ENCODE measurements at regions not wholly inside any gene's neighbourhood (a gene's known extent, or its start where the extent isn't known, plus 50 kb on each side); places are given as distances from the start of the nearest gene placed in this dataset.

- DNase-seq, result no peak
- Histone ChIP-seq H3K9me3 (ENCODE audit: control insufficient read depth, low read depth, low read length) (no peaks in the 10 kb centered on the region), H3K4me3 (ENCODE audit: low read length) (no peak overlapping the region), H3K36me3 (ENCODE audit: control insufficient read depth, insufficient read depth, low read length) (no peaks in the 10 kb centered on the region), H3K4me1 (ENCODE audit: control insufficient read depth, insufficient read depth, low read length) (no peaks in the 10 kb centered on the region), H3K27ac (ENCODE audit: low read length) (no peak overlapping the region), H3K27me3 (ENCODE audit: control insufficient read depth, insufficient read depth, low read length) (no peaks in the 10 kb centered on the region)
- no CpG with 5 or more reads among the region's 1 CpG for WGBS (ENCODE audit: insufficient coverage, low lambda C conversion rate)
Measured at GRCh38 chr6:95279616-95280015, 297.7 kb upstream of the MANEA start.

GRCh38 chr6:95280686-95281273 is 296.6 kb upstream of the MANEA start:
- Histone ChIP-seq H3K36me3 (ENCODE audit: control insufficient read depth, insufficient read depth, low read length) (no peaks in the 10 kb centered on the region), H3K4me1 (ENCODE audit: control insufficient read depth, insufficient read depth, low read length) (no peaks in the 10 kb centered on the region), H3K4me3 (ENCODE audit: low read length) (no peak overlapping the region), H3K27me3 (ENCODE audit: control insufficient read depth, insufficient read depth, low read length) (no peaks in the 10 kb centered on the region), H3K27ac (ENCODE audit: low read length) (no peak overlapping the region), H3K9me3 (ENCODE audit: control insufficient read depth, low read depth, low read length) (no peaks in the 10 kb centered on the region)
- WGBS (ENCODE audit: insufficient coverage, low lambda C conversion rate), result 44% methylated on average over 2 of the region's 4 CpGs
- peak in 1 of 2 donors; percentile 2 for DNase-seq

DNA sequence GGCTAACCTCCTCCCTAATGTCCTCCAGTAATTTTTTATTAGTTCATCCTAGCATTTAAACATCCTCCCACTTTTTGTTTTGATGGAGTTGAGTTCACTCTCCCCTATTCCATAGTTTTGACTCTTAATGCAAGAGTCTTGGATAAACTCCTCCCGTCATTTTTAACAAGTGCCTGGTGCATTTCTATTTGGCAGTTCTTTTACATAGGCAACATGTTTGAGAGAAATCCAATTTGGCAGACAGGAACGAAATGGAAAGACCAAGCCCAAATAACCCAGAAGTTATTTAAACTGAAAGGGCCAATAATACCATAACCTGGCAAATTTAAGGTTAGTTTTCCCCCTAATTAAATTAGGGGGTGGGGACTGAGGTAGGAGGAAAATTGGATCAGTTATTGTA is 291.5 kb upstream of the MANEA start:
- no peaks in the 10 kb centered on the region for H3K9me3 ChIP-seq (ENCODE audit: control insufficient read depth, low read depth, low read length)
- no peaks in the 10 kb centered on the region for H3K36me3 ChIP-seq (ENCODE audit: control insufficient read depth, insufficient read depth, low read length)
- H3K27me3 ChIP-seq (ENCODE audit: control insufficient read depth, insufficient read depth, low read length), result no peaks in the 10 kb centered on the region
- DNase-seq, result no peak
- H3K27ac ChIP-seq (ENCODE audit: low read length), result no peak overlapping the region
- no peak overlapping the region for H3K4me3 ChIP-seq (ENCODE audit: low read length)
- 83% methylated on average over 1 of the region's 2 CpGs for WGBS (ENCODE audit: insufficient coverage, low lambda C conversion rate)
- no peaks in the 10 kb centered on the region for H3K4me1 ChIP-seq (ENCODE audit: control insufficient read depth, insufficient read depth, low read length)

DNA sequence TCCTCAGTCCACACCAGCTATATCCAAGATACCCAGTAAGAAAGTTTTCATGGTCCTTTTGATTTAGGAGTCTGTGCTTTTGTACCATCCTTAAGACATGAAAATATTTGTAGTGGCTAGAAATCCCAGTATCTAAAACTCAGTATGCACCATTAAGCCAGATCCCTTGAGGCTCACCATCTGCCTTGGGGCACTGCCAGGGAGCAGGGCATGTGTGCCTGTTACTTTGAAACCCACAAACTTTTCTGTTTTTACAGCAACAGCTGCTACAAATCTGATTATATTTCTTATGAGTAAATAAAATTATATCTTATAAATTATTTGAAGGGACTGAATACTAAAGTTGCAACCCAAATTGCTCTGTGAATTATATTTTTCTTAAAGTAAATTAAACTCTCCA is 290.5 kb upstream of the MANEA start:
- no peaks in the 10 kb centered on the region for H3K9me3 ChIP-seq (ENCODE audit: control insufficient read depth, low read depth, low read length)
- no peak for DNase-seq
- H3K27me3 ChIP-seq (ENCODE audit: control insufficient read depth, insufficient read depth, low read length), result no peaks in the 10 kb centered on the region
- no peaks in the 10 kb centered on the region for H3K4me1 ChIP-seq (ENCODE audit: control insufficient read depth, insufficient read depth, low read length)
- H3K27ac ChIP-seq (ENCODE audit: low read length), result no peak overlapping the region
- no peak overlapping the region for H3K4me3 ChIP-seq (ENCODE audit: low read length)
- H3K36me3 ChIP-seq (ENCODE audit: control insufficient read depth, insufficient read depth, low read length), result no peaks in the 10 kb centered on the region

- no peak overlapping the region for H3K27ac ChIP-seq (ENCODE audit: low read length)
- H3K9me3 ChIP-seq (ENCODE audit: control insufficient read depth, low read depth, low read length), result no peaks in the 10 kb centered on the region
- H3K4me1 ChIP-seq (ENCODE audit: control insufficient read depth, insufficient read depth, low read length), result no peaks in the 10 kb centered on the region
- no peak overlapping the region for H3K4me3 ChIP-seq (ENCODE audit: low read length)
- no peak for DNase-seq
- H3K27me3 ChIP-seq (ENCODE audit: control insufficient read depth, insufficient read depth, low read length), result no peaks in the 10 kb centered on the region
- no peaks in the 10 kb centered on the region for H3K36me3 ChIP-seq (ENCODE audit: control insufficient read depth, insufficient read depth, low read length)
Measured at GRCh38 chr6:95288251-95288650, 289.1 kb upstream of the MANEA start.

- Histone ChIP-seq H3K36me3 (ENCODE audit: control insufficient read depth, insufficient read depth, low read length) (no peaks in the 10 kb centered on the region), H3K27me3 (ENCODE audit: control insufficient read depth, insufficient read depth, low read length) (no peaks in the 10 kb centered on the region), H3K4me1 (ENCODE audit: control insufficient read depth, insufficient read depth, low read length) (no peaks in the 10 kb centered on the region), H3K9me3 (ENCODE audit: control insufficient read depth, low read depth, low read length) (no peaks in the 10 kb centered on the region), H3K27ac (ENCODE audit: low read length) (no peak overlapping the region), H3K4me3 (ENCODE audit: low read length) (no peak overlapping the region)
- no peak for DNase-seq
- 80% methylated on average over 1 of the region's 1 CpG for WGBS (ENCODE audit: insufficient coverage, low lambda C conversion rate)
Measured at GRCh38 chr6:95292011-95292410, 285.3 kb upstream of the MANEA start.

GRCh38 chr6:95293257-95293656 is 284.1 kb upstream of the MANEA start:
- 83% methylated on average over 1 of the region's 2 CpGs for WGBS (ENCODE audit: insufficient coverage, low lambda C conversion rate)
- no peaks in the 10 kb centered on the region for H3K36me3 ChIP-seq (ENCODE audit: control insufficient read depth, insufficient read depth, low read length)

DNA sequence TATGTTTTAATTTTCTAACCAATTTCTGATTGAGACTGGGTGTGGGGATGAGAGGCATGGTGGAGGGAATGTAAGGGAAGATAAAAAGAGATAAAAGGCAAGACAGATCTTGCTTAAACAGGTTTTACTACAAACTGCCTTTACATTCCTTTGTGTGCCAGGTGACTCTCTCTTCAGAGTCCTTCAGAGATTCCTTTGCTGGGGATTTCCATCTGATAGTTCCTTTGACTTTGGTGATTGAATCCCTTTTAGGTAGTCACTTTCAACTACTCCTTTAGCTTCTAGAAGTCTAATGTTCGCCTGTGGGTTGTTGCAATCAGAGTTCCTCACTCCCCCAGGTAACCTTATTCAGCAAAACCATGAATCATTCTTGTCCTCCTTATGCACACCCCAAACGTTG is 283.3 kb upstream of the MANEA start:
- Histone ChIP-seq H3K4me3 (ENCODE audit: low read length) (no peak overlapping the region), H3K27me3 (ENCODE audit: control insufficient read depth, insufficient read depth, low read length) (no peaks in the 10 kb centered on the region), H3K9me3 (ENCODE audit: control insufficient read depth, low read depth, low read length) (no peaks in the 10 kb centered on the region), H3K36me3 (ENCODE audit: control insufficient read depth, insufficient read depth, low read length) (no peaks in the 10 kb centered on the region), H3K4me1 (ENCODE audit: control insufficient read depth, insufficient read depth, low read length) (no peaks in the 10 kb centered on the region), H3K27ac (ENCODE audit: low read length) (no peak overlapping the region)
- 43% methylated on average over 1 of the region's 2 CpGs for WGBS (ENCODE audit: insufficient coverage, low lambda C conversion rate)
- DNase-seq, result no peak

More at GRCh38 chr6:95293257-95293656, 284.1 kb upstream of the MANEA start:
- Histone ChIP-seq H3K27me3 (ENCODE audit: control insufficient read depth, insufficient read depth, low read length) (no peaks in the 10 kb centered on the region), H3K9me3 (ENCODE audit: control insufficient read depth, low read depth, low read length) (no peaks in the 10 kb centered on the region), H3K27ac (ENCODE audit: low read length) (no peak overlapping the region), H3K4me3 (ENCODE audit: low read length) (no peak overlapping the region), H3K4me1 (ENCODE audit: control insufficient read depth, insufficient read depth, low read length) (no peaks in the 10 kb centered on the region)
- DNase-seq, result no peak

- H3K9me3 ChIP-seq (ENCODE audit: control insufficient read depth, low read depth, low read length), result no peaks in the 10 kb centered on the region
- no peak overlapping the region for H3K4me3 ChIP-seq (ENCODE audit: low read length)
- no peak for DNase-seq
- H3K36me3 ChIP-seq (ENCODE audit: control insufficient read depth, insufficient read depth, low read length), result no peaks in the 10 kb centered on the region
- no CpG with 5 or more reads among the region's 3 CpGs for WGBS (ENCODE audit: insufficient coverage, low lambda C conversion rate)
- H3K27ac ChIP-seq (ENCODE audit: low read length), result no peak overlapping the region
- no peaks in the 10 kb centered on the region for H3K27me3 ChIP-seq (ENCODE audit: control insufficient read depth, insufficient read depth, low read length)
- no peaks in the 10 kb centered on the region for H3K4me1 ChIP-seq (ENCODE audit: control insufficient read depth, insufficient read depth, low read length)
Measured at GRCh38 chr6:95309545-95309944, 267.8 kb upstream of the MANEA start.

- no peaks in the 10 kb centered on the region for H3K27me3 ChIP-seq (ENCODE audit: control insufficient read depth, insufficient read depth, low read length)
- no peak overlapping the region for H3K4me3 ChIP-seq (ENCODE audit: low read length)
- H3K27ac ChIP-seq (ENCODE audit: low read length), result no peak overlapping the region
- no peaks in the 10 kb centered on the region for H3K4me1 ChIP-seq (ENCODE audit: control insufficient read depth, insufficient read depth, low read length)
- 100% methylated on average over 1 of the region's 1 CpG for WGBS (ENCODE audit: insufficient coverage, low lambda C conversion rate)
- no peak for DNase-seq
- no peaks in the 10 kb centered on the region for H3K36me3 ChIP-seq (ENCODE audit: control insufficient read depth, insufficient read depth, low read length)
- no peaks in the 10 kb centered on the region for H3K9me3 ChIP-seq (ENCODE audit: control insufficient read depth, low read depth, low read length)
Measured at GRCh38 chr6:95318137-95318536, 259.2 kb upstream of the MANEA start.

GRCh38 chr6:95321126-95321525 is 256.2 kb upstream of the MANEA start:
- no peaks in the 10 kb centered on the region for H3K36me3 ChIP-seq (ENCODE audit: control insufficient read depth, insufficient read depth, low read length)
- no peak for DNase-seq
- no CpG with 5 or more reads among the region's 2 CpGs for WGBS (ENCODE audit: insufficient coverage, low lambda C conversion rate)

More at GRCh38 chr6:95321126-95321525, 256.2 kb upstream of the MANEA start:
- H3K9me3 ChIP-seq (ENCODE audit: control insufficient read depth, low read depth, low read length), result no peaks in the 10 kb centered on the region
- H3K4me1 ChIP-seq (ENCODE audit: control insufficient read depth, insufficient read depth, low read length), result no peaks in the 10 kb centered on the region
- H3K27me3 ChIP-seq (ENCODE audit: control insufficient read depth, insufficient read depth, low read length), result no peaks in the 10 kb centered on the region
- no peak overlapping the region for H3K27ac ChIP-seq (ENCODE audit: low read length)
- H3K4me3 ChIP-seq (ENCODE audit: low read length), result no peak overlapping the region

Measured in large intestine (tissue), 3 donors.